EH (cell line): ENCODE measurements at regions not wholly inside any gene's neighbourhood (a gene's known extent, or its start where the extent isn't known, plus 50 kb on each side); places are given as distances from the start of the nearest gene placed in this dataset.
"Not testable (repeated sequence)": the region's sequence is repeated elsewhere in the genome, so short reads cannot be mapped to it uniquely, and the experiment has no call there.

Experiments
- DNase-seq: peaks from one replicate; pipeline ENCODE4 v3.0.0-alpha.2; 2015; ENCODE audit warnings: low read depth

DNA sequence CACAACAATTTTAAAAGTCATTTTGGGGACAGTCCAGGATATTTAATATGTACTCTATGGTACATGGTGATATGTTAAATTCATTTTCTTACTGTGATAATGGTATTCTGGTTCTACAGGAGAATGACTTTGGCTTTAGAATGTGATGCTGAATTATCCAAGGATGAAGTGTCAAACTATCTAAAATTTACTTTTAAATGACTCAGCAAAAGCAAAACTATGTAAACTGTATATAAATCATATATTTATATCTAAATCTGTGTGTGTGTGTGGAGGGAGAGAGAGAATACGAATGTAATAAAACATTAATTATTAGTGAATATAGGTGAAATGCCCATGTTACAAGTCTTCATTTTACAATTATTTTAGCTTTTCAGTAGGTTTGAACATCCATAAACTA lies 733.8 kb upstream of the CA10 start:
- DNase-seq: no peak

DNA sequence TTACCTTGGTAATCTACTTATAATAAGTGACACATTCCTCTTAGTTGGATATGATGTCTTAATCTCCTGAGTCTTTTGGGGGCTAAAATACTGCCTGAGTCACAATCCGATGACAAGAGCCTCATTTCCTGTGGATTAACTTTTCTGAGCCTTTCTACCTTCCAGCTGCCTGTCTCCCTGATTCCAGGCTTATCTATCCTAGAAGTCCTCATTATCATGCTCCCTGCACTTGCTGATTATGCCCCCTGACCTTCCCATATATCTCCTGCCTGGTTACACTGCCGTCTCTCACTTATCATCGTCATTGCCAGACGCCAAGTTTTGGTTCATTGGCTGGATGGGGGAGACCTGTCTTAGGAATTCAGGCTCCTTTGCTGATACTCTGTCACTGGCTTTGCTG lies 727.4 kb upstream of the CA10 start:
- DNase-seq: no peak

DNA sequence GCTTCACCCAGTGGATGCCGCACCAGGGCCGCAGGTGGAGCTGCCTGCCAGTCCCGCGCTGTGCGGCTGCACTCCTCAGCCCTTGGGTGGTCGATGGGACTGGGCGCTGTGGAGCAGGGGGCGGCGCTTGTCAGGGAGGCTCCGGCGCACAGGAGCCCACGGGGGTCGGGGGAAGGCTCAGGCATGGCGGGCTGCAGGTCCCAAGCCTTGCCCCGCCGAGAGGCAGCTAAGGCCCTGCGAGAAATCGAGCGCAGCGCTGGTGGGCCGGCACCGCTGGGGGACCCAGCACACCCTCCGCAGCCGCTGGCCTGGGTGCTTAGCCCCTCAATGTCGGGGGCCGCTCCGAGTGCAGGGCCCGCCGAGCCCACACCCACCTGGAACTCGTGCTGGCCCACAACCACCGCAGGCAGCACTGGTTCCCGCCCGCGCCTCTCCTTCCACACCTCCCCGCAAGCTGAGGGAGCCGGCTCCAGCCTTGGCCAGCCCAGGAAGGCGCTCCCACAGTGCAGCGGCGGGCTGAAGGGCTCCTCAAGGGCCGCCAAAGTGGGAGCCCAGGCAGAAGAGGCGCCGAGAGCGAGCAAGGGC lies 725.5 kb upstream of the CA10 start:
- DNase-seq: not testable (repeated sequence)

DNA sequence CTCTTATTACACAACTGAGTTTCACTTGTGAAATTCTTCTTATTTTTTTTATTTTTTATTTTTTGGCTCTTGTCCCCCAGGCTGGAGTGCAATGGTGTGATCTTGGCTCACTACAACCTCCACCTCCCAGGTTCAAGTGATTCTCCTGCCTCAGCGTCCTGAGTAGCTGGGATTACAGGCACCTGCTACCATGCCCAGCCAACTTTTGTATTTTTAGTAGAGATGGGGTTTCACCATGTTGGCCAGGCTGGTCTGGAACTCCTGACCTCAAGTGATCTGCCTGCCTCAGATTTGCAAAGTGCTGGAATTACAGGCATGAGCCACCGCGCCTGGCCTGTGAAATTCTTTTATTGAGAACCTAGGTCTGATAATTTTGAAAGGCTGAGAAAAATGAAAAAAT lies 688.3 kb upstream of the CA10 start:
- DNase-seq: not testable (repeated sequence)

DNA sequence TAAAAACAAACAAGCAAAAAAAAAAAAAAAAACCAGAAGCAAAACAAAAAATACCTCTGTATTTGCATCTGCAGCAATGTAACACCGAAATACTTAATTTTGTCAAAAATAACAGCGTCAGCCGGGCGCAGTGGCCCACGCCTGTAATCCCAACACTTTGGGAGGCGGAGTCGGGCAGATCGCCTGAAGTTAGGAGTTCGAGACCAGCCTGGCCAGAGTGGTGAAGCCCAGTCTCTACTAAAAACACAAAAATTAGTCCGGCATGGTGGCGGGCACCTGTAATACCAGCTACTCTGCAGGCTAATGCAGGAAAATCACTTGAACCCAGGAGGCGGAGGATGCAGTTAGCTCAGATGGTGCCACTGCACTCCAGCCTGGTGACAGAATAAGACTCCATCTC lies 683.5 kb upstream of the CA10 start:
- no peak for DNase-seq

DNA sequence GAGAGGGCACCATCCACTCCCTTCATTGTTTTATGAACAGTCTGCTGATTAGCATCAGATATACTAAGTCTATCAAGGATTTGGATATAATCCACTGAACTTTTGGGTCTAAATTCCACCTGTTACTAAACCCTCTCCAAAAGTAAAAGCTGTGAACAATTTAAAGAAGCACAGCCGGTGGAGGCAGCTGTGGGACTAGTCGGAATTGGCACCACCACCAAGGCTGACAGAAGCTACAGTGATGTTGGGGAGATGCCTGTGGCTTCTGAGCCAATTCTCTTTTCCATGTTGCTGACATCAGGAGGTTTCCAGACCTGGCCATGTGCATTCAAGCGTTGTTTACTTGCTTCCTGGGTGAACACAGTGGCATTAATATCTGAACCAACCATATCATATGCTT lies 679.0 kb upstream of the CA10 start:
- DNase-seq: no peak

DNA sequence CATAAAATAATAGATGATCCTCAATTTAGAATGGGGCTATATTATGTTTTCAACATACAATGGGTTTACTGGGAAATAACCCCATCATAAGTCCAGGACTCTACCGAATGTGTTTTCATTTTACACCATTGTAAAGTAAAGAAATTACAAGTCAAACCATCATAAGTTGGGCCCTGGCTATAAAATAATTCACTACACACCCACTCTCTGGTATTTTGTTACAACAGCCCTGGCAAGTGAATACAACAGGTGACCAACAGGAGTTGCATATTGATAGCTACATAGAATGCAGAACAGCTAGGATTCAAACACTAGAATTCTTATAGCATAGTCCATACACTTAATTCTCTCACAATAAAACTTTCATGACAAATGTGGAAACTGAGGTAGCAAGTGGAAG lies 673.0 kb upstream of the CA10 start:
- no peak for DNase-seq

DNA sequence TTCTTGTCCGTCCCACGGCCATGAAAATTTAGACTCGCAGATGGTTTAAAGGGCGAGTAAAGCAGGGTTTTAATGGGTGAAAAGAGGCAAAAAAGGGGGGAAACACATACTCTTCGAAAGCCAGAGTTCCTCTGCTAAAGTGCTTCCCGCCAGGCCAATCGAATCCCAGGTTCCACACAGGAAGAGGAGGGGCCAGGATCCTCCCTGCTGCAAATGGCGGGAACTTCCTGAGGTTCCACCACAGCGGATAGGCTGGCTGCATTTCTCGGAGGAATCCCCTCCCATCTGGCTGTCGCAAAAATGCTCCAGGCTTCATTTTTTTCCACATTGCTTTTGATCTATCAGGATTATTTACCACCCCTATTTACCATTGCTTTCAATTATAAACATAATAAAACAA lies 670.1 kb upstream of the CA10 start:
- DNase-seq: no peak

DNA sequence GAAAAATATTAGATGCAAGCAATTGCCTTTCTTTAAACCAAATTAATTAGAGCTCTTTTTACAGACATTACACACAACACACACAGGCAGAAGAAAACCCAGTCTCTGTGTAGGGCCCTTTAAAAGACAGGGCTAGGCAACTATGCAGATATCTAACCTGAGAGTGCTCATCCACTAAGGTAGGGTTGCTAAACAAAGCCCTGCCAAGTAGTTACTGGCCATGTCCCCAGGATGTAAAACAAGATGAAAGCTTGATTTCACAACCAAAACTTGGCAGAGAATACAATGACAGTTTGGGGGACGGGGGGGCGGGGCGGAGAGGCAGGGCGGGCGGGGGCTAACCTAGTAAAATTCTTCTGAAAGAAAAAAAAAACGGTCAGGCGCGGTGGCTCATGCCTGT lies 669.0 kb upstream of the CA10 start:
- no peak for DNase-seq

DNA sequence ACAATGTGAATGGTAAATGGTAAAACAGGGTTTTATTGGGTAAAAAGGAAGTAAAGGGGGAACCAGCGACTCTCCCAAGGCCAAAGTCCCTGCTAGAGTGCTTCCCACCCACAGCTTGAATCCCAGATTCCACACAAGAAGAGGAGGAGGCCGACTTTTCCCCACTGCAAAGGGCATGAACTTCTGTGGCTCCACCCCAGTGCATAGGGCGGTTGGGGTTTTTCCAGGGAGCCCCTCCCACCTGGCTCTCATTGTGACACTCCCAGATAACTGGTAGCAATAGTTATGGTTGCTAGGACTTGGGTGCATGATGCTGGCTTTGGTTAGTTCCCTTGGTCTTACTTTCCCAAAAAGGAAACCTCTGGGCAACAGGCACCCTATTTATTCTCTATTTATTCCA lies 666.0 kb upstream of the CA10 start:
- no peak for DNase-seq

DNA sequence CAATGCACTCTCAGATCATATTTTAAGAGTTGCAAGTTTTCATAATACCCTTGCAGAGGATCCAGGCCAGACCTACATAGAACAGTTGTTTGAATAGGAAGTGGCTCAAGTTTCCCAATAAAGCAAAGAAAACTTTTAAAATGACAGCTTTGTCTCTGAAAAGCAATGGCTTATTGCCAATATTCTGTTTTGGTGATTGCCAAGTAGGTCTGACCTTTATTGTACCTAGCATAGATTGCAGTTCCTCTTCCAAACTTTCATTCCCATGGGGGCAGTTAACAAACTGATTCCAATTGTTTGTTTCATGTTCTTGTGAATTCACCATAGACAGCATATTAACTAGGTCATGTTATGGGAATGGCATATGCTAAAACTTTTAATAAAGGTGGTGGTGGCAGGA lies 664.6 kb upstream of the CA10 start:
- no peak for DNase-seq

DNA sequence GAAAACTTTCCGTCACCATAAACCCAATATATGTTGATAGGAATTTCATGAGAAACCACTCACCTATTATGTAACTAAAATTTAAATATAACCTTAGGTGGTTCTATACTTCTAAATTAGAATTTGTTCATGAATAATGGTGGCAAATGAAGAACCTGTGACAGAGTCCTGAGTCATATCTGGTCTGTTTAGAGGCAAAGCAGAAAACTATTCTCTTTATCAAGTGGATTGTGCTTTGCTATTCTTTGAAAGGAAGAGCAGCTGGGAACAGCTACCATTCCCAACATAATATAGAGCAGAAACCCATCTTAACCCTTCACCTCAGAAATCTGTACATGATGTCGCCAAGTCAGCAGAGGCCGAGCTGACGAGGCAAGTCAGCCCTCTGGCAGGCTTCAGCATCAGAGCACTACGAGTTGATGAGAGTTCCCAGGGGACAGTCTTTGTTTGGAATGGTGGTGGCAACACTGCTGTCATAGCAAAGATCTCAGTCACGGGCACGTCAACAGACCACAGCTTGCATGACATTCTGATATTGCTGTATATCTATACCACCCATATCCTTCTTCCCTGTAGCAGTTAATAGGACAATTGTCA lies 631.9 kb upstream of the CA10 start:
- DNase-seq: no peak

DNA sequence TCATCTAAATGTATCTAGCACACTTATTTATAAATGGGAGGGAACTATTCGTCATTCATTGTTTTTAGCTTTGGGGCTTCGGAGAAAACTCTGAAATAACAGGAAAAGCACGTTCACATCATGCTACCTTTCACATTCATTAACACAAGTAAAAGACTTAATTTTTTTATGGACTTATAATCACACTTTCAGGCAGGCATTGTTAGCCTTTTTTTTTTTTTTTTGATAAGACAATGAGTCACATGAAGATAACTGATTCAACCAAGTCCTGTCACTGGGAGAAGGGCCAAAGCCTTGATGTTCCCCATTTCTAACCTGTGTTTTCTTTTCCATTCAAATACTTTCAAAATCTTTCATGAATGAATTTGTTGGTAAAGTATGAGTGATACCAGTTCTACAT lies 631.3 kb upstream of the CA10 start:
- DNase-seq: no peak

DNA sequence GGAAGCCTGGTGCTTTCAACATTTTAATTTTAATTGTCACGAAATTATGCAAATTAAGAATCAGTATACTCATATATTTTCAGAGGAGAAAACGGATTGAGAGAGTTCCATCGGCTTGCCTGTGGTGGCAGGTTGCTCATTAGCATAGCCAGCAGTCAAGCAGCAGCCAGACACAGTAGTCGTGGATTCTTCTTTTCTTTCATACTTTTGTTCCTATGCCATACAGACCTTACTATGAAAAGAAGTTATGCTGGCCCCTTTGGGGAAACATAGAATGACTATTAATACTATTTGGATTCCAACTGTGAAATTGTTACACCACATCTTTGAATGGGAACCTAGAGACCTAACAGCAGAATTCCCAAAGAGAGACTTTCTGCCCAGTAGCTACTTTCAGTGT lies 617.7 kb upstream of the CA10 start:
- no peak for DNase-seq

DNA sequence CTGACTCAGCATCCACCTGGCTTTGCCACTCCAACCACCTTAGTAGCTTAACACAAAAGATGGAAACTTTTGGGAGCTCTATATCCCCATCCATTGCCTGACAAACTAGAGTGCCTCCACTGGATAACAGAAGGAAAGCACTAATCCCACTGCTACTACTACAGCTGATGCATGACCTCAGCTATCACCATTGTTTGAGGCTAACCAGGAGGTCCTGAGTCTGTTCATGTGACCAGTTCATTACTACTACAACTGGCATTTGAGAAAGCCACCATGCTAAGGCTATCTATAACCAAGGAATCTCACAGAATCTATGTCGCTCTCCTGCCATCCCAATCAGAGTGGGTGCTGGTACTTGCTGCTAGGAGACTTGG lies 604.3 kb upstream of the CA10 start:
- no peak for DNase-seq

DNA sequence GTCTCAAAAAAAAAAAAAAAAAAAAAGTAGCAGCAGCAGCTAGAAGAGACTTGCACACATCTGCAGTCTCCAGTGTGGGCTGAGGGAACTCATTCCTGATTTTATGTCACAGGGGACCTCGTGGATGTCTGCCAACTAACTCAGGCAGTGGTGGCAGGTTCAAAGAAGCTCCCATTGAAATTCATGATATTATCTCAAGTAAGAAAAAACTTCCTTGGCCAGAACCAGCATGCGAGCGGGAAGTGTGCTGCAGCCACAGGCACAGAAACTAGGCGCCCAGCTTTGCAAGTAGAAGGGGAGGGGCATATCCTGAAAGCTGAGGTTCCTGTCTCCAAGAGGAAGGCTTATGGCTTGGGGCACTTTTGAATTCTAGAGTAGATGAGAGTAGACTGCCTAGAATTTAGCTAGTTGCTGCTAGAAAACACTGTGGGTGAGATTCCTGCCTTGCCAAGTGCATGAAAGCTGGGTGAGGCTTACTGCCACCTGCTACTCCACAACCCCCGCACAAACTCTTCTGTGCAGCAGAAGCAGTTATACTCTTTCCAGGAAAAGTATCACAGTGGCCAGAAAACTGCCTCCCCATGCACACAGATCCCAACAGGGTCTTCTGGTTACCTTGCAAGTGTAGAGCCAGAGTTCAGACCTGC lies 603.8 kb upstream of the CA10 start:
- no peak for DNase-seq

DNA sequence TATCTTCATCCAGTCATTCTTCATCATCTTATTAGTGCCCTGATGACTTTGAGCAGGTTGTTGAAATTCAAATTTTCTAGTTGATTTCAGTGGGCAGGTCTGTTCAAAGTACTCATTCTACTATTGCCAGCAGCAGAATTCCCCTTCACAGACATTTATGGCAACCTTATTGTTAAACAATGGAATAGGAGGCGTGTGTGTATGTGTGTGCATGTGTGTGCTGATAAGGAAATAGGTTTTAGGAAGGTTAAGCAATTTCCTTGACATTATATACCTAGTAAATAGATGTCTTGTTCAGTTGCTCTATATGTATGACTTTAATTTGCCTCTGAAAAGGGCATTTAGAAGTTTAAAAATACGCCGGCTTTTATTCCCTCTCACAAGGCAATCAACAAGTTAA lies 601.4 kb upstream of the CA10 start:
- no peak for DNase-seq

DNA sequence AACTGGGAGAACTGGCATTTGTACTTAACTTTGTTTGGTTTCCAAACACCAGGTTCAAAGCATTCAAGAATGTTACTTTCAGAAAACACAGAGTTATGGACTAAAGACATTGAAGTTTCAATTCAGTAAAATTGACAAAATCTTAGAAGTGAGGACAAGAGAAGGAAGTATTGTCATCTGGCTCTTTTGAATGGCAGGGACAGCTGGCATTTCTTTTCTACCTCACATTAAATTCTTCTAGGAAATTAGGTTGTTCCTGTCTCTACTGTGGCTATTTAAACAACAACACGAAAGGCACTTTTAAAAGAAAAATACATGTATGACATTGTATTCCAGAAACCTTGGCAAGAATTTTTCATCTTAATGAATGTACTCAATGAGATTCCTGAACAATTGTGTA lies 600.0 kb upstream of the CA10 start:
- no peak for DNase-seq

DNA sequence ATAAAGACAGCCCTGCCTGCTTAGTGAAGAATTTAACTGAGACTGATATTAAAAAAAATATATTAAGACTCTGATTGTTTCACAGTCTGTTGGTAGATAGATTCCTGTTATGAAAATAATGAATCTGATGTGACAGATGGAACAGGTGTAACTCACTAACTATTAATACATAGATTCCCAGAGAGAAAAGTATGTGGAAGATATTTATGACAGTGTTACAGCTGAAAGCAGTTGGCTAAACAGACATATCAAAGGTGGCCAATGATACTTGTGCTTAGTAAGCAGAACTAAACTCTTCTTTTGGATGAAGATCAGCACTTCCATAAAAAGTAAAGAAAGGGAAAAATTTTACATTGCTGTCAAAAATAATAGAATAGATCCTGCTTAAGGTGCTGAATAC lies 598.2 kb upstream of the CA10 start:
- DNase-seq: no peak

DNA sequence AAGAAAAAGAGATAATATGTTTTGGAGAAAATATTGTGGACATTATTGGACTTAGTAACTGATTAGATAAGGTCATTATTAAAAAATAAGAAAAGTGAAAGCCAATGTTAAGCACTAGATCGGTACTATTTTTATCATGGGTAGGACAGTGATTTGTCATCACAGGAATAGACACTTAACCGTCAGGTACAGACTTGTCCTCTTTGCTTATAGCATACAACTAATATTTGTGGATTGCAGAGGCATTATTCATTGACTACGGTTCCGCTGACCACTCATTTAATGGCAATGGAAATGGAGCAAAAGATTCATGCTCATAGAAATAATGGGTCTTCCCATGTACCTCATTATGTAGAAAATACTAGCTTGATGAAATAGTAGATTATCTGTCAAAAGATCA lies 596.3 kb upstream of the CA10 start:
- DNase-seq: no peak

DNA sequence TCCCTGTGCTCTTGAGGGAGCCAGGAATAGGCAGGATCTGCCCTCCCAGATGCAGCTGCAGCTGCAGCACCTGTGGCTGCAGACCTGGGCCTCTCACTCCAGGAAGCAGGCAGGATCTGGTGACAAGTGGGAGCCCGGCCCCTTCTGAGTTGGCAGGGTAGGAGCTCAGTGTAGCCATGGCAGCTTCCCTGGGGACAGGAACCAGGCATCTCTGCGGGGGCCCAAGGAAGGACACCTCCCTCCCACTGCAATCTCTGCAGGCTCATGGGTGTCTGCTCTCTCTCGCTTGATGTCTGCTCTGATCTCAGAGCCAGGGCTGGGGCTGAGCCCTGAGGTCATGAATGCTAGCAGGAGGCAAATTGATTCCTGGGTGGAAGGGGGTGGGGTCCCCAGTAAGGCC lies 592.5 kb upstream of the CA10 start:
- no peak for DNase-seq

DNA sequence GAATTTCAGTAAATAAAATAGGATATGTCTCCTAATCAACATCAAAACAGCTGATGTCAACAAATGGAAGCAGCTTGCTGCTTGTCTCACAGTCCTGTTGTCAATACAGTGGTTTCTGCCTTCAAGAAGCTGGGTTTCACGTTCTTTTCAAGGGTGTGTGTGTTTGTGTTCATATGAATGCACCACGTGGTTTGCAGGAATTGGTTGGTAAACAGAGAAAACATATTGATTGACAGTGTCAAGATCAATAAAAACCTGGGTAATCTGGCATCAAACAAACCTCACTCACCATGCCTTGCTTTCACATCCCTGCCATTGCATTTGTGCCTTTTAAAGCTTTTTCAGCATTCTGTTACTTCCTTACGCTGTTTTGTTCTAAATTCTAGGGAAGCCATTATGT lies 585.7 kb upstream of the CA10 start:
- no peak for DNase-seq

DNA sequence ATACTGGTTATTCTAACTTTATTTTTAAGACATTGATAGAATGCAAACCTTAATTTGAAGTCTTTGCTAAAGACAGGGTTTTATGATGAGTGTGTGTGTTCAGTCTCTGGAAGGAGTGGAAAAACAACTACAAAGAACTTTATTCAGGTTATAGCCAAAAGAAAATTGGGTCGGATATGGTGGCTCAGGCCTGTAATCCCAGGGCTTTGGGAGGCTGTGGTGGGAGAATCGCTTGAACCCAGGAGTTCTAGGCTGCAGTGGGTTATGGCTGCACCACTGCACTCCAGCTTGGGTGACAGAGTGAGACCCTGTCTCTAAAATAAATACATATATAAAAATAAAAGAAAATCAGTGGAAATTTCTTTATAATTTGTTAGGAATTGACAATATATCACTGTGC lies 581.5 kb upstream of the CA10 start:
- DNase-seq: no peak

DNA sequence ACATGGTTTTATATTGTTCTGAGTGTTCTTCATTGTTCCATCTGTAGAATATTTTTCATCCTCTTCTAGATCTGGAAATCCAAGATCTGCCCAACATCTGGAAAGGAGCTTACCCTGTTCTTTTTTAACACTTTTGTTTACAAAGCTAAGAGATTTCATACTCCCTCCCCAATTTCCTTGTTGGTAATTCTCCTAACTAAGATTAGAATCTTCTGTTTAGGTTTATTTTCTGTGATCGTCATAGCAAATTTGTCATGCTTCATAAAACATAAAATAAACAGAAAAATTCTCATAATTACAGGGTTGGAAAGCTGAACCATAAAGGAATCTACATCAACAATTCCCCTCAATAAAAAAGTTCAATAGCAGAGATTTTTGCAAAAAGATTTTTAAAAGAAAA lies 580.3 kb upstream of the CA10 start:
- no peak for DNase-seq
